HAP-1 (cell line): ENCODE measurements at regions not wholly inside any gene's neighbourhood (a gene's known extent, or its start where the extent isn't known, plus 50 kb on each side); places are given as distances from the start of the nearest gene placed in this dataset.

Source experiments
- DNase-seq, 2 experiments: peaks; one replicate each; pipeline ENCODE4 v3.0.0-alpha.2; 2016 to 2020; ENCODE audit warnings: low spot score in 2 of 2
- H3K27me3 ChIP-seq: fragments of 250-450 bp; sonication (Bioruptor Pico); 2 replicates; pipeline ENCODE4 v1.5.1; 2020; ENCODE audit warnings: low read depth, mild to moderate bottlenecking, moderate library complexity
- H3K36me3 ChIP-seq: fragments of 250-450 bp; sonication (Bioruptor Pico); replicated peaks from 2 replicates; pipeline ENCODE4 v1.5.1; 2020; ENCODE audit warnings: mild to moderate bottlenecking
- H3K4me1 ChIP-seq: fragments of 250-450 bp; sonication (Bioruptor Pico); 2 replicates; pipeline ENCODE4 v1.5.1; 2020; ENCODE audit warnings: mild to moderate bottlenecking
- H3K4me3 ChIP-seq: fragments of 250-450 bp; sonication (Bioruptor Pico); 2 replicates; pipeline ENCODE4 v1.5.1; 2020; ENCODE audit warnings: mild to moderate bottlenecking, moderate library complexity
- H3K9me3 ChIP-seq: fragments of 250-450 bp; sonication (Bioruptor Pico); 2 replicates; pipeline ENCODE4 v1.5.1; 2020; ENCODE audit warnings: mild to moderate bottlenecking, moderate library complexity
- in situ Hi-C: fragments of 300-500 bp; cut with MboI; formaldehyde crosslinking; loops from 3 replicates; pipeline ENCODE4 v1.14.3; 2020; ENCODE audit warnings: low sequenced_read_pairs, inconsistent platforms, mixed read lengths

DNA sequence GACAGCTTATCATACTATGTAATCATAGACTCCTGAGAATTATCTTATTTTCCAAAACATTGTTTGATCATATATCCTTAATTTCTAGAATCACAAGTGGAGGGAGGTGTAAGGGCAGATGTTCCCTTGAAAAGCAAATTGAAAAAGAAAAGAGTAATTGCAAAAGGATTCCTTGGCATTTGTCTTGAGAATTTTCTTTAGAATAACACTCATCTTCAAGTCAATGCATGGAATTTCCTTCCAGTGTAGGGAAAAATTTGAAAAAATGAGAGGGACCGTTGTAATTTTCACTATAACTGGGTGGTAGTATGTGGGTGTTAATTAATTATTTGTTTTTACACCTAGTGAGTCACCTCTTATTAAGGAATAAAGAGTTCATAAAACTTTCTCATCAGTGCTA lies 724.6 kb upstream of the ADAMTS5 start:
- Histone ChIP-seq H3K4me1 (no peaks in the 10 kb centered on the region), H3K9me3 (no peaks in the 10 kb centered on the region), H3K4me3 (no peak overlapping the region), H3K27me3 (no peaks in the 10 kb centered on the region), H3K36me3 (no peaks in the 10 kb centered on the region)
- in situ Hi-C loops: no loop called here
- DNase-seq: no peak

DNA sequence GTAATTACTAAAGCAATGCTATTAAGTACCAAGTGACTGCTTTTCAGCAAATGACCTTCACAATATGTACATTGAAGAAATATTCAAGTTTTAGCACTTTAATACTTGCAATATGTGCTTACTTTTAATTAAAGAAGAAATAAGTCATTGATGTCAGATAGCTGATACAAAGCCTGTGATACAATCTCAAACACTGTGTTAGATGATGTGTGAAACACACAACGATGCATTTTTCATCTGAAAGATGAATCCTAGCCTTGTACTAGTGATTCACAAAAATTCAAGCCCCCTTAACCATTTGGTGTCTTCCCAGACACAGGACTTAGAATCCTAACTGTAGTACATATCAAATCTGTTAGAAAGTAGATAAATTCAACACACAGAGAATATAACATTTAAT lies 724.1 kb upstream of the ADAMTS5 start:
- H3K36me3 ChIP-seq: no peaks in the 10 kb centered on the region
- H3K4me1 ChIP-seq: no peaks in the 10 kb centered on the region
- H3K9me3 ChIP-seq: no peaks in the 10 kb centered on the region
- no peak for DNase-seq
- no peaks in the 10 kb centered on the region for H3K27me3 ChIP-seq
- in situ Hi-C loops: no loop called here
- no peak overlapping the region for H3K4me3 ChIP-seq

DNA sequence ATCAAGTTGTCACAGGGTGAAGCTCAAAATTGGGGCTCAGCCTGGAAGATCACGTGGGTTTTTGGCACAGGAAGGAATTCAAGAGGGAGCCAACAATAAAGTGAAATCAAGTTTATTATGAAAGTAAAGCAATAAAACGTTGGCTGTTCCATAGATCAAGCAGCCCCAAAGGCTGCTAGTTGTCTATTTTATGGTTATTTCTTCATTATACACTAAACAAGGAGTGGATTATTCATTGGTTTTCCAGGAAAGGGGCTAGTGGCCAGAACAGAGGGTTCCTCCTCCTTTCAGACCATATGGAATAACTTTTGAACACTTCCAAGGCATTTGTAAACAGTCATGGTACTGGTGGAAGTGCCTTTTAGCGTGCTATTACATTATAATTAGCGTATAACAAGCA lies 723.5 kb upstream of the ADAMTS5 start:
- H3K4me1 ChIP-seq: no peaks in the 10 kb centered on the region
- no peak for DNase-seq
- no peaks in the 10 kb centered on the region for H3K36me3 ChIP-seq
- no peak overlapping the region for H3K4me3 ChIP-seq
- in situ Hi-C loops: no loop called here
- H3K9me3 ChIP-seq: no peaks in the 10 kb centered on the region
- no peaks in the 10 kb centered on the region for H3K27me3 ChIP-seq

GRCh38 chr21:27688773-27689172 lies 721.9 kb upstream of the ADAMTS5 start:
- Histone ChIP-seq H3K36me3 (no peaks in the 10 kb centered on the region), H3K4me3 (no peak overlapping the region), H3K4me1 (no peaks in the 10 kb centered on the region), H3K27me3 (no peaks in the 10 kb centered on the region), H3K9me3 (no peaks in the 10 kb centered on the region)
- DNase-seq: no peak
- in situ Hi-C loops: no loop called here

GRCh38 chr21:27683292-27683691 lies 716.4 kb upstream of the ADAMTS5 start:
- H3K36me3 ChIP-seq: no peaks in the 10 kb centered on the region
- no peaks in the 10 kb centered on the region for H3K4me1 ChIP-seq
- H3K9me3 ChIP-seq: no peaks in the 10 kb centered on the region
- H3K27me3 ChIP-seq: no peaks in the 10 kb centered on the region
- H3K4me3 ChIP-seq: no peak overlapping the region
- in situ Hi-C loops: no loop called here
- no peak for DNase-seq

DNA sequence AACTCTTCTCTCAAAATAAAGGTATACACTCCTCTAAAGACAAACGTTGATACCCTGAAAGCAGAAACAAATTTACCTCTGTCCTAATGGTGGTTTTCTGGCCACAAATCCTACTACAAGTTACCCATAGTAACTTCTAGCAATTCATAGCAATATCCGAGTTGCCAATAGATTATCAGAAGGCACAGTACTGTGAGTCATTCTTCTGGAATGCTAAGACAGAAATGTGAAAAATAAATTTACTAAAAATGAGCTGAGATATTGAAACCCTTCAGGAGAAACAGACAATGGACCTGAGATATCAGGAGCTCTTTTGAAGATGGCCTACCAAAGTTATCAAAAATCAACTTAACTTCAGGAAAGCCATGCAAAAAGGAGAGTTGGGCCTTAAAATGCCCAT lies 715.0 kb upstream of the ADAMTS5 start:
- DNase-seq: no peak
- no peaks in the 10 kb centered on the region for H3K36me3 ChIP-seq
- no peak overlapping the region for H3K4me3 ChIP-seq
- H3K9me3 ChIP-seq: no peaks in the 10 kb centered on the region
- H3K4me1 ChIP-seq: no peaks in the 10 kb centered on the region
- in situ Hi-C loops: no loop called here
- no peaks in the 10 kb centered on the region for H3K27me3 ChIP-seq

DNA sequence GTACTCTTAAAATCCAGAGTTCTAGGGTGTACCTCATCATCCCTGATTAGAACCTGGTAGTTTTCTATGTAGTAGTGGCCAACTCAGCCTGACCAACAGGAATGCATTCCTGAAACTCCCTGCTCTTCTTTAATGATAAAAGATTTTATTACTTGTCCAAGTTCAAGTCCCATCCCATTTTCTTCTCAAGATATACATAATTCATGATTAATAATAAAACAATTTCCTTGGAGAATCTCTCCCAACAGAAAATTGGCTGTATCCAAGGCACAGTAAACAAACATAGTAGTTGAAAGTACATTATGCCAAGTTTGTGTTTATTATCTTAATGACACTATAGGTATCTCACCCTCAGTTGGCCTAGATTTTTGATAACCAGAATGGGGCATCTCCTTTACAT lies 714.1 kb upstream of the ADAMTS5 start:
- DNase-seq: no peak
- H3K4me3 ChIP-seq: no peak overlapping the region
- no peaks in the 10 kb centered on the region for H3K9me3 ChIP-seq
- in situ Hi-C loops: no loop called here
- H3K4me1 ChIP-seq: no peaks in the 10 kb centered on the region
- H3K27me3 ChIP-seq: no peaks in the 10 kb centered on the region
- no peaks in the 10 kb centered on the region for H3K36me3 ChIP-seq

DNA sequence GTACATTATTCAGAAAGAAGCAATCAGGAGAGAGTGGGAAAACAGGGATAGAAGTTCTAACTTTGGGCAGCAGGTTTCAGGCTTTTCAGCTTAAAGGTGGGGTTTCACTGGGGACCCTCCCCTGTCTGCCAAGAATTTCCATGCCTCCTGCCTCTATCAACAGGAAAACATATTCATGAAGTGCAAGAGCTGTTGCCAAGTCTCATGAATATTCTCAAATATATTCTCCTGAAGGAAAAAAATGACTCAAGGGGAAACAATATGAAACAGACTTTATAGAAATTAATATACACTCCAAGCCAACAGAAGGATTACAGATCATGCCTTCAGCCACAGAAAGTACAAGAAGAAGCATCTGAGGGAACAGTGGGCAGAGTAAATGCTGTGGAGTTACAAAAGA lies 713.3 kb upstream of the ADAMTS5 start:
- in situ Hi-C loops: no loop called here
- H3K4me1 ChIP-seq: no peaks in the 10 kb centered on the region
- no peak for DNase-seq
- no peak overlapping the region for H3K4me3 ChIP-seq
- H3K9me3 ChIP-seq: no peaks in the 10 kb centered on the region
- no peaks in the 10 kb centered on the region for H3K36me3 ChIP-seq
- H3K27me3 ChIP-seq: no peaks in the 10 kb centered on the region

DNA sequence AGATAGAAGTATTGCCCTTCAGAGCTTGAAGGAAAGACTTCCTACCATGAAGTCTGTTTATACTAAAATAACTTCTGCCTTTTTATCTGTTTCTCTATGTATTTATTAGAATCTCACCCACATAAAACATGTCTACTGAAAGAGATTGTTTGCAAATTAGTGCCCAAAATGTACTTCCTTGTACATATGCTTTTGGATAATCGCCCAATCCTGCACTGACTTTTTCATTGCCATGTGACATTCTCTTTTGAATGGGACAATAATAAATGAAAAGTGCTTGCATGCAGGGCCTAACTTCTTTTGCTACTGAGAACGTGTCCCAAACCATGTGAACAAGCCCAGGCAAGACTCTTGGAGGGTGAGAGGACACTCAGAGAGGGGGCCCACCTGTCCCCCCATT lies 711.6 kb upstream of the ADAMTS5 start:
- no peak overlapping the region for H3K4me3 ChIP-seq
- H3K36me3 ChIP-seq: no peaks in the 10 kb centered on the region
- H3K9me3 ChIP-seq: no peaks in the 10 kb centered on the region
- no peak for DNase-seq
- no peaks in the 10 kb centered on the region for H3K4me1 ChIP-seq
- no peaks in the 10 kb centered on the region for H3K27me3 ChIP-seq
- in situ Hi-C loops: no loop called here

GRCh38 chr21:27677546-27677945 lies 710.7 kb upstream of the ADAMTS5 start:
- Histone ChIP-seq H3K4me1 (no peaks in the 10 kb centered on the region), H3K9me3 (no peaks in the 10 kb centered on the region), H3K36me3 (no peaks in the 10 kb centered on the region), H3K4me3 (no peak overlapping the region), H3K27me3 (no peaks in the 10 kb centered on the region)
- no peak for DNase-seq
- in situ Hi-C loops: no loop called here

GRCh38 chr21:27675306-27675705 lies 708.4 kb upstream of the ADAMTS5 start:
- in situ Hi-C loops: no loop called here
- DNase-seq: no peak
- H3K27me3 ChIP-seq: no peaks in the 10 kb centered on the region
- no peak overlapping the region for H3K4me3 ChIP-seq
- no peaks in the 10 kb centered on the region for H3K36me3 ChIP-seq
- no peaks in the 10 kb centered on the region for H3K4me1 ChIP-seq
- no peaks in the 10 kb centered on the region for H3K9me3 ChIP-seq

GRCh38 chr21:27674041-27674615 lies 707.2 kb upstream of the ADAMTS5 start:
- H3K9me3 ChIP-seq: no peaks in the 10 kb centered on the region
- H3K36me3 ChIP-seq: no peaks in the 10 kb centered on the region
- DNase-seq: no peak
- no peak overlapping the region for H3K4me3 ChIP-seq
- no peaks in the 10 kb centered on the region for H3K4me1 ChIP-seq
- in situ Hi-C loops: no loop called here
- no peaks in the 10 kb centered on the region for H3K27me3 ChIP-seq

DNA sequence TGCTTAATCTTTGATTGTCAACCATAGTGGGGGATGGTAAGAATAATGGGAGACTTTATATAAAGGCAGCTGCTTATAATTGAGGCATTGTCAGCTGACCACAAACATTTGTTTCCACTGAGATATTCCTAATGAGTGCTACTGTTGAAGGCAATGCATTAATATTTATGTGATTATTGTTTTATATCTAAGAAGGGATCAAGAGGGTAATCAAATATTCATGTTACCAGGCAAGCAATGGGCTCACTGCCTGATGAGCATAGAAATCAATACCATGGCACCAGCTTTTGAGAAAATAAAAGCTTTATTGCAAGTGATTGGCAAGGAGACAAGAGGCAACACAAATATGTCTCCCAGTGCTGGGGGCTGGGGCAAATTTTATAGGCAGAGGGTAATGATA lies 706.7 kb upstream of the ADAMTS5 start:
- in situ Hi-C loops: no loop called here
- H3K9me3 ChIP-seq: no peaks in the 10 kb centered on the region
- no peaks in the 10 kb centered on the region for H3K36me3 ChIP-seq
- H3K4me1 ChIP-seq: no peaks in the 10 kb centered on the region
- no peak for DNase-seq
- H3K4me3 ChIP-seq: no peak overlapping the region
- no peaks in the 10 kb centered on the region for H3K27me3 ChIP-seq

- Histone ChIP-seq H3K4me1 (no peaks in the 10 kb centered on the region), H3K9me3 (no peaks in the 10 kb centered on the region), H3K27me3 (no peaks in the 10 kb centered on the region), H3K36me3 (no peaks in the 10 kb centered on the region), H3K4me3 (no peak overlapping the region)
- no peak for DNase-seq
- in situ Hi-C loops: no loop called here
Measured at GRCh38 chr21:27671207-27671606, 704.3 kb upstream of the ADAMTS5 start.

GRCh38 chr21:27653481-27653880 lies 686.6 kb upstream of the ADAMTS5 start:
- Histone ChIP-seq H3K4me1 (no peaks in the 10 kb centered on the region), H3K4me3 (no peak overlapping the region), H3K27me3 (no peaks in the 10 kb centered on the region), H3K36me3 (no peaks in the 10 kb centered on the region), H3K9me3 (no peaks in the 10 kb centered on the region)
- DNase-seq: no peak
- in situ Hi-C loops: no loop called here
